Suprapubic skin (tissue), 3 donors: ENCODE measurements at regions not wholly inside any gene's neighbourhood (a gene's known extent, or its start where the extent isn't known, plus 50 kb on each side); places are given as distances from the start of the nearest gene placed in this dataset.

Experiments used
- POLR2A ChIP-seq, 2 donors: fragments of 450-650 bp; IDR thresholded peaks; one replicate each; pipeline ENCODE4 v1.6.1; 2017; ENCODE audit warnings: antibody characterized with exemption in 2 of 2, mild to moderate bottlenecking in 2 of 2, moderate library complexity in 2 of 2
- TF ChIP-seq, protein P1 (sequence below), 2 donors: fragments of 200-600 bp in 1 of 2; fragments of 450-650 bp in 1 of 2; sonication (generic) in 1 of 2; IDR thresholded peaks; one replicate each; pipeline ENCODE4 v1.5.1; 2016 to 2019; ENCODE audit warnings: antibody characterized with exemption in 2 of 2, mild to moderate bottlenecking in 1 of 2, moderate library complexity in 1 of 2

DNA sequence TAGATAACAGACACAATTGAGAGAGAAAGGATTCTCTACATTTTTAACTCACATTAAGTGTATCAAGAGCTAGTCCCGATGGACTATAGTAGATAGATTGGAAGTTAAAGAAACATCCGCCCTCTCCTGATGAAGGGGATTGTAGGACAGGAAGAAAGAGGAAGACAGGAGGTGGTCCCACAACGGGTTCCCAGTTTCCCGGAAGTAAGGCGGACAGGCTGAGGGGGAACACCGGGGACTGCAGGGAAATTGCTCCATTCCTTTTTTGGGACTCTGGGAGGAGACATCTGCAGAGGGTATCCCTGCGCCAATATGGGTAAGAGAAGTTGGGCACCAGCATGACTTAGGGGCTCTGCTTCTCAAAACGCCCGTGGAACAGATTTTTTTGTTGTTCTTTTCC is 177.5 kb upstream of the ATF7IP start:
- TF ChIP-seq POLR2A (IDR thresholded peaks at IDR 0.05), result no peak
- TF ChIP-seq, protein P1, sequence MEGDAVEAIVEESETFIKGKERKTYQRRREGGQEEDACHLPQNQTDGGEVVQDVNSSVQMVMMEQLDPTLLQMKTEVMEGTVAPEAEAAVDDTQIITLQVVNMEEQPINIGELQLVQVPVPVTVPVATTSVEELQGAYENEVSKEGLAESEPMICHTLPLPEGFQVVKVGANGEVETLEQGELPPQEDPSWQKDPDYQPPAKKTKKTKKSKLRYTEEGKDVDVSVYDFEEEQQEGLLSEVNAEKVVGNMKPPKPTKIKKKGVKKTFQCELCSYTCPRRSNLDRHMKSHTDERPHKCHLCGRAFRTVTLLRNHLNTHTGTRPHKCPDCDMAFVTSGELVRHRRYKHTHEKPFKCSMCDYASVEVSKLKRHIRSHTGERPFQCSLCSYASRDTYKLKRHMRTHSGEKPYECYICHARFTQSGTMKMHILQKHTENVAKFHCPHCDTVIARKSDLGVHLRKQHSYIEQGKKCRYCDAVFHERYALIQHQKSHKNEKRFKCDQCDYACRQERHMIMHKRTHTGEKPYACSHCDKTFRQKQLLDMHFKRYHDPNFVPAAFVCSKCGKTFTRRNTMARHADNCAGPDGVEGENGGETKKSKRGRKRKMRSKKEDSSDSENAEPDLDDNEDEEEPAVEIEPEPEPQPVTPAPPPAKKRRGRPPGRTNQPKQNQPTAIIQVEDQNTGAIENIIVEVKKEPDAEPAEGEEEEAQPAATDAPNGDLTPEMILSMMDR (IDR thresholded peaks at IDR 0.05), result no peak
